Omental fat pad (tissue), 3 donors: ENCODE measurements at regions not wholly inside any gene's neighbourhood (a gene's known extent, or its start where the extent isn't known, plus 50 kb on each side); places are given as distances from the start of the nearest gene placed in this dataset.

Experiments used
- ATAC-seq: fragments of 150-250 bp; one replicate; pipeline ENCODE4 v1.9.1; 2016; ENCODE audit warnings: mild to moderate bottlenecking, moderate library complexity; ENCODE audit not compliant: low FRiP score
- DNase-seq: peaks from one replicate; pipeline ENCODE4 v3.0.0-alpha.2; 2019; ENCODE audit warnings: low spot score
- CTCF ChIP-seq, 3 donors: fragments of 450-650 bp; IDR thresholded peaks; one replicate each; pipeline ENCODE4 v1.5.1; 2016 to 2017; ENCODE audit warnings: antibody characterized with exemption in 3 of 3, mild to moderate bottlenecking in 3 of 3, moderate library complexity in 2 of 3

GRCh38 chr10:46222364-46222935, 64.3 kb upstream of the ANTXRL start:
- ATAC-seq (no peak), DNase-seq (no peak)
- TF ChIP-seq CTCF (IDR thresholded peaks at IDR 0.05), result no peak

- no peak for ATAC-seq
- no peak for DNase-seq
- TF ChIP-seq CTCF (IDR thresholded peaks at IDR 0.05), result no peak
Observed at GRCh38 chr10:46223064-46223480, 63.7 kb upstream of the ANTXRL start.

GRCh38 chr10:46223626-46224413, 63.0 kb upstream of the ANTXRL start:
- no peak for DNase-seq
- ATAC-seq, result no peak
- no peak for TF ChIP-seq CTCF (IDR thresholded peaks at IDR 0.05)

GRCh38 chr10:46224414-46224682, 62.4 kb upstream of the ANTXRL start:
- no peak for TF ChIP-seq CTCF (IDR thresholded peaks at IDR 0.05)
- DNase-seq (no peak), ATAC-seq (no peak)

- ATAC-seq (no peak), DNase-seq (no peak)
- TF ChIP-seq CTCF (IDR thresholded peaks at IDR 0.05), result no peak
Observed at GRCh38 chr10:46225597-46225996, 61.2 kb upstream of the ANTXRL start.

- TF ChIP-seq CTCF (IDR thresholded peaks at IDR 0.05), result no peak
- ATAC-seq (no peak), DNase-seq (no peak)
Observed at GRCh38 chr10:46226232-46226631, 60.6 kb upstream of the ANTXRL start.

GRCh38 chr10:46226900-46227558, 59.8 kb upstream of the ANTXRL start:
- no peak for TF ChIP-seq CTCF (IDR thresholded peaks at IDR 0.05)
- ATAC-seq (no peak), DNase-seq (no peak)
